ENCODE measurements at regions not wholly inside any gene's neighbourhood (a gene's known extent, or its start where the extent isn't known, plus 50 kb on each side); places are given as distances from the start of the nearest gene placed in this dataset.

- no peak overlapping the region for H3K4me3 ChIP-seq
- no peak for TF ChIP-seq NANOG (IDR thresholded peaks at IDR 0.05; ENCODE audit: borderline replicate concordance)
- TF ChIP-seq POLR2AphosphoS5 (IDR thresholded peaks at IDR 0.05; ENCODE audit: low read depth): no peak
- no peak for TF ChIP-seq ZNF114 (CRISPR knock-in tag; IDR thresholded peaks at IDR 0.05)
- no peak for TF ChIP-seq ZNF331 (CRISPR knock-in tag; IDR thresholded peaks at IDR 0.05; ENCODE audit: low read depth)
- TF ChIP-seq JUNB (IDR thresholded peaks at IDR 0.05; ENCODE audit: unreplicated experiment): no peak
- TF ChIP-seq ETS1 (IDR thresholded peaks at IDR 0.05): no peak
- TF ChIP-seq CTCF (conservative IDR thresholded peaks at IDR 0.05; ENCODE audit: low read depth in 2 of 2): no peak
- TF ChIP-seq STAT1 (IDR thresholded peaks at IDR 0.05; ENCODE audit: unreplicated experiment): no peak
- no peak for TF ChIP-seq EZH2phosphoT487 (IDR thresholded peaks at IDR 0.05; ENCODE audit: unreplicated experiment)
- TF ChIP-seq EZH2 (IDR thresholded peaks at IDR 0.05; ENCODE audit: low read depth, unreplicated experiment): no peak
- no peak for TF ChIP-seq REST (IDR thresholded peaks at IDR 0.05; ENCODE audit: unreplicated experiment)
- TF ChIP-seq CREB1 (CRISPR knock-in tag; IDR thresholded peaks at IDR 0.05; ENCODE audit: low read depth): no peak
- TF ChIP-seq ZNF462 (CRISPR knock-in tag; IDR thresholded peaks at IDR 0.05): no peak
- no peak overlapping the region for H3K4me2 ChIP-seq
- peak overlapping the region; percentile 69; the same call in 1 of the 2 replicates for H2AFZ ChIP-seq
- Mint-ChIP-seq H3K36me3 (ENCODE audit: low read depth) (no peaks in the 10 kb centered on the region), H3K4me3 (no peak overlapping the region), H3K9me3 (peaks cover 7% of the 10 kb centered on the region; the same call in 1 of the 3 replicates), H3K4me1 (peaks cover 3% of the 10 kb centered on the region; the same call in 1 of the 3 replicates), H3K27me3 (ENCODE audit: insufficient read depth, low read depth, poor library complexity) (peaks cover 2% of the 10 kb centered on the region), H3K27ac (no peak overlapping the region)
- H3K79me2 ChIP-seq (replicated peaks; ENCODE audit: insufficient read depth): no peaks in the 10 kb centered on the region
- no peaks in the 10 kb centered on the region for H3K9me2 ChIP-seq (ENCODE audit: insufficient read depth)
- H3F3A ChIP-seq (replicated peaks; ENCODE audit: low read depth): no peaks in the 10 kb centered on the region
- H4K20me1 ChIP-seq (replicated peaks; ENCODE audit: insufficient read depth): no peaks in the 10 kb centered on the region
- no peak overlapping the region for H3K27ac ChIP-seq (ENCODE audit: low read depth)
- ATAC-seq (no peak; the same call in 2 of the 3 replicates), DNase-seq (ENCODE audit: low spot score) (no peak)
- no peaks in the 10 kb centered on the region for H3K4me1 ChIP-seq (ENCODE audit: insufficient read depth)
- H3K36me3 ChIP-seq (ENCODE audit: insufficient read depth): no peaks in the 10 kb centered on the region
- no peaks in the 10 kb centered on the region for H3K27me3 ChIP-seq (ENCODE audit: insufficient read depth)
Measured at GRCh38 chr5:3287516-3287915, 308.1 kb upstream of the IRX1 start.
